Stimulated activated CD4-positive, alpha-beta T cell treated with anti-CD3 and anti-CD28 coated beads, Interleukin-4, amount 100 ng/mL, for 1 hour (primary cell): ENCODE measurements at regions not wholly inside any gene's neighbourhood (a gene's known extent, or its start where the extent isn't known, plus 50 kb on each side); places are given as distances from the start of the nearest gene placed in this dataset.
"Not testable (repeated sequence)": the region's sequence is repeated elsewhere in the genome, so short reads cannot be mapped to it uniquely, and the experiment has no call there.

Experiments
- DNase-seq: peaks from one replicate; pipeline ENCODE4 v3.0.0-alpha.2; 2020

- DNase-seq = not testable (repeated sequence)
Observed at GRCh38 chr21:18096413-18096812, 148.2 kb upstream of the CHODL start.

GRCh38 chr21:18089786-18090185, 154.8 kb upstream of the CHODL start:
- DNase-seq = no peak

GRCh38 chr21:18070392-18070791, 174.2 kb upstream of the CHODL start:
- no peak for DNase-seq

- DNase-seq = no peak
Observed at GRCh38 chr21:18069875-18070274, 174.8 kb upstream of the CHODL start.

GRCh38 chr21:18060402-18060801, 184.2 kb upstream of the CHODL start:
- no peak for DNase-seq

GRCh38 chr21:18058731-18059398, 185.8 kb upstream of the CHODL start:
- no peak for DNase-seq

GRCh38 chr21:18053151-18053550, 191.5 kb upstream of the CHODL start:
- DNase-seq = no peak

GRCh38 chr21:18049461-18049860, 195.2 kb upstream of the CHODL start:
- no peak for DNase-seq

GRCh38 chr21:18041012-18041411, 203.6 kb upstream of the CHODL start:
- no peak for DNase-seq

- DNase-seq = no peak
Observed at GRCh38 chr21:18030248-18030647, 211.1 kb upstream of the C21orf91 start.

GRCh38 chr21:18026359-18026758, 207.2 kb upstream of the C21orf91 start:
- no peak for DNase-seq

- DNase-seq = no peak
Observed at GRCh38 chr21:18023711-18024110, 204.6 kb upstream of the C21orf91 start.

- DNase-seq = no peak
Observed at GRCh38 chr21:18023157-18023556, 204.0 kb upstream of the C21orf91 start.

- no peak for DNase-seq
Observed at GRCh38 chr21:18007121-18007520, 188.0 kb upstream of the C21orf91 start.

GRCh38 chr21:18006691-18007090, 187.5 kb upstream of the C21orf91 start:
- no peak for DNase-seq

- DNase-seq = no peak
Observed at GRCh38 chr21:18002393-18002792, 183.2 kb upstream of the C21orf91 start.

GRCh38 chr21:18000981-18001686, 182.0 kb upstream of the C21orf91 start:
- DNase-seq = no peak

GRCh38 chr21:17998599-17998998, 179.4 kb upstream of the C21orf91 start:
- DNase-seq = not testable (repeated sequence)

- DNase-seq = no peak
Observed at GRCh38 chr21:17989780-17990179, 170.6 kb upstream of the C21orf91 start.

GRCh38 chr21:17988102-17988437, 168.9 kb upstream of the C21orf91 start:
- DNase-seq = no peak

GRCh38 chr21:17987382-17988101, 168.4 kb upstream of the C21orf91 start:
- no peak for DNase-seq

- DNase-seq = no peak
Observed at GRCh38 chr21:17981060-17981740, 162.0 kb upstream of the C21orf91 start.

GRCh38 chr21:17979763-17980162, 160.6 kb upstream of the C21orf91 start:
- DNase-seq = no peak

GRCh38 chr21:17978895-17979294, 159.7 kb upstream of the C21orf91 start:
- DNase-seq = no peak
